ENCODE measurements at regions not wholly inside any gene's neighbourhood (a gene's known extent, or its start where the extent isn't known, plus 50 kb on each side); places are given as distances from the start of the nearest gene placed in this dataset.
"Not testable (repeated sequence)": the region's sequence is repeated elsewhere in the genome, so short reads cannot be mapped to it uniquely, and the experiment has no call there.

DNA sequence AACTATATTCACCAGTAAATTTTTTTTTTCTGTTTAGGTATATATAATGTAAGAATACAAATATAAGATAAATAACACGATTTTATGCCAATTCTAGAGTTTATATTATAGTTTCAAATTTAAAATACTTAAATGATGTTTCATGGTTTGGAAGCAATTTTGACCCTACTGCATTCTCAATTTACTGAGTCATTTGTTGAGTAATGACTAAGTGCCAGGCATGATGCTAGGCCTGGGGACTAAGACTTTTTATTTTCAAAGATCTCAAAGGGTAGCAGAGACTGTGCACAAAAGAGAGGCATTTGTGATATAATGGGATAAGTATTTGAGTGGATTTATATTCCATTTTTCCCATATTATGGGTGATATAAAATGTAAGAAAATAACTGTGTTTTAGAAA, 78.9 kb upstream of the SMIM30 start:
- no peak overlapping the region for H3K4me3 Mint-ChIP-seq (ENCODE audit: low read depth)
- TF ChIP-seq CTCF (IDR thresholded peaks at IDR 0.05; ENCODE audit: unreplicated experiment), result no peak
- H3K9me3 Mint-ChIP-seq (ENCODE audit: low read depth), result no peaks in the 10 kb centered on the region
- no peak overlapping the region for H3K27ac Mint-ChIP-seq
- no peak for DNase-seq (ENCODE audit: low spot score, unreplicated experiment)
- no peaks in the 10 kb centered on the region for H3K4me1 Mint-ChIP-seq (ENCODE audit: low read depth)
- peaks cover 15% of the 10 kb centered on the region for H3K27me3 Mint-ChIP-seq
- no peaks in the 10 kb centered on the region for H3K36me3 Mint-ChIP-seq (ENCODE audit: insufficient read depth)

DNA sequence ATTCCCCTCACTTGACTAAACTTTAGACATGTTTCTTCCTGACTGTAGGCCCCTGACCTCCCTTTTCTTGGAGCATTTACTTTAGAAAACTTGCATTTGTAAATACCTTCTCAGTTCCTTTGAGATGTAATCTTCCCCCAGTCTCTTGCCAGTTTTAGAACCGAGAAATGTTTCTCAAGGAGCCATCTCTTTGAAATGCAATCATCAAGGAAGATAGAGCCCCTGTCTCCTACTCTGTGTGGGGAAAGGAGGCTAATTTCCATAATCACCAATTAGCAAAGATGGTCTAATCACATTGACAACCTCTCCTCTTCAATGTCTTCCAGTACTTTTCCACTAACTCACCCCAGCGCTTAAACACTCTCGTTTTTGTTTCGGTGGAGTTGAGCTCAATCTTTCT, 70.0 kb upstream of the SMIM30 start:
- no peak overlapping the region for H3K27ac Mint-ChIP-seq
- no peak overlapping the region for H3K4me3 Mint-ChIP-seq (ENCODE audit: low read depth)
- no peaks in the 10 kb centered on the region for H3K36me3 Mint-ChIP-seq (ENCODE audit: insufficient read depth)
- H3K27me3 Mint-ChIP-seq, result no peaks in the 10 kb centered on the region
- H3K9me3 Mint-ChIP-seq (ENCODE audit: low read depth), result no peaks in the 10 kb centered on the region
- TF ChIP-seq CTCF (IDR thresholded peaks at IDR 0.05; ENCODE audit: unreplicated experiment), result no peak
- no peaks in the 10 kb centered on the region for H3K4me1 Mint-ChIP-seq (ENCODE audit: low read depth)
- DNase-seq (ENCODE audit: low spot score, unreplicated experiment), result no peak

- Mint-ChIP-seq H3K27me3 (no peaks in the 10 kb centered on the region), H3K4me1 (ENCODE audit: low read depth) (no peaks in the 10 kb centered on the region), H3K9me3 (ENCODE audit: low read depth) (no peaks in the 10 kb centered on the region), H3K27ac (no peak overlapping the region), H3K36me3 (ENCODE audit: insufficient read depth) (no peaks in the 10 kb centered on the region), H3K4me3 (ENCODE audit: low read depth) (no peak overlapping the region)
- DNase-seq (ENCODE audit: low spot score, unreplicated experiment), result no peak
- TF ChIP-seq CTCF (IDR thresholded peaks at IDR 0.05; ENCODE audit: unreplicated experiment), result no peak
Measured at GRCh38 chr7:113179313-113179712, 61.0 kb upstream of the SMIM30 start.

DNA sequence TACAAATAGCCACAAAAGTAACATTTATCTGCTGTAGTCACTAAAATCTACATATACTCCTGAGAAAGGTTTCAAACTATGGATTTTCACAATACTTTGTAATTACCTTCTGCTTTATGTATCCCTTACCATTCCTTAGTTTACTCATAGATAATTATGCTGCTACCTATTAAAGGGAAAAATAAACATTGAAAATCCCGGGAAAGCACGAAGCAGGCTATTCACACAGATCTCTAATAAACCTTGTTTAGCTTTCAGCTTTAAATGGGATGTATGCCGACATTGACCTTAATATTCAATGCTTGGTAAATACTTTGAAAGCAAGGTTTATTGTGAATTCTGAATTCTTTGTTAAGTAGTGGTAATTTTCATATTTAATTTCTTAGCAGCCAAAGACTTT, 58.5 kb upstream of the SMIM30 start:
- Mint-ChIP-seq H3K9me3 (ENCODE audit: low read depth) (peaks cover 2% of the 10 kb centered on the region), H3K4me1 (ENCODE audit: low read depth) (no peaks in the 10 kb centered on the region), H3K27ac (no peak overlapping the region), H3K36me3 (ENCODE audit: insufficient read depth) (no peaks in the 10 kb centered on the region), H3K27me3 (no peaks in the 10 kb centered on the region), H3K4me3 (ENCODE audit: low read depth) (no peak overlapping the region)
- DNase-seq (ENCODE audit: low spot score, unreplicated experiment), result no peak
- TF ChIP-seq CTCF (IDR thresholded peaks at IDR 0.05; ENCODE audit: unreplicated experiment), result no peak

GRCh38 chr7:113176180-113176579, 57.8 kb upstream of the SMIM30 start:
- H3K9me3 Mint-ChIP-seq (ENCODE audit: low read depth); H3K27me3 Mint-ChIP-seq; H3K36me3 Mint-ChIP-seq (ENCODE audit: insufficient read depth); H3K4me1 Mint-ChIP-seq (ENCODE audit: low read depth); DNase-seq (ENCODE audit: low spot score, unreplicated experiment); H3K27ac Mint-ChIP-seq; H3K4me3 Mint-ChIP-seq (ENCODE audit: low read depth): not testable (repeated sequence)

DNA sequence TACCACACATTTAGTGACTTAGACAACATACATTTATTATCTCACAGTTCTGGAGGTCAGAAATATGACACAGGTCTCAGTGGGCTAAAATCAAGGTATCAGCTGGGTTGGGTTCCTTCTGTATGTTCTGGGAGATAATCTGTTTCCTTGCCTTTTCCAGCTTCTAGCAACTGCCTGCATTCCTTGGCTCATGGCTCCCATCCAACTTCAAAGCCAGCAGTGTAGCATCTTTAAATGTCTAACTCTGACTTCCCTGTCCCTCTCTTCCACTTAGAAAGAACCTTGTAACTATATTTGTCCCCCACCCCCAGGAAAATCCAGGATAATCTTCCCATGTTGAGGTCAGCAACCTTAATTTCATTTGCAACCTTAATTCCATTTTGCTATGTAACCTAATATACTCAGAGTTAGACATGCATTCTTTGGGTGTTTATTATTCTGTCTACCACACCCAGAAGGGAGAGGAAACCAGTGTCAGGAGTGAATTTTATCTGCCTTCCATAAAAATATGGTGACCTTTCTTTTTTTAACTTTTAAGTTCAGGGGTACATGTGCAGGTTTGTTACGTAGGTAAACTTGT, 57.3 kb upstream of the SMIM30 start:
- no peak for DNase-seq (ENCODE audit: low spot score, unreplicated experiment)
- H3K27ac Mint-ChIP-seq, result no peak overlapping the region
- H3K27me3 Mint-ChIP-seq, result no peaks in the 10 kb centered on the region
- H3K4me1 Mint-ChIP-seq (ENCODE audit: low read depth), result no peaks in the 10 kb centered on the region
- TF ChIP-seq CTCF (IDR thresholded peaks at IDR 0.05; ENCODE audit: unreplicated experiment), result no peak
- no peak overlapping the region for H3K4me3 Mint-ChIP-seq (ENCODE audit: low read depth)
- no peaks in the 10 kb centered on the region for H3K36me3 Mint-ChIP-seq (ENCODE audit: insufficient read depth)
- peaks cover 2% of the 10 kb centered on the region for H3K9me3 Mint-ChIP-seq (ENCODE audit: low read depth)
